OCI-LY7 (cell line): ENCODE measurements at regions not wholly inside any gene's neighbourhood (a gene's known extent, or its start where the extent isn't known, plus 50 kb on each side); places are given as distances from the start of the nearest gene placed in this dataset.

Experiments used
- BruUV-seq: library from RNA; stranded (reverse); fragments of 400-500 nt; replicated peaks from 2 replicates; lab custom pipeline; 2021; lab: Mats Ljungman, UMichigan
- CTCF ChIA-PET: fragments of 300-600 bp; sonication (Branson Sonifier 250); formaldehyde crosslinking; loops from one replicate; lab custom pipeline; 2022; ENCODE audit warnings: antibody characterized with exemption; ENCODE audit not compliant: unreplicated experiment; lab: Charles Lee
- POLR2A ChIA-PET: fragments of 300-600 bp; sonication (Branson Sonifier 250); formaldehyde crosslinking; loops from one replicate; lab custom pipeline; 2022; ENCODE audit warnings: antibody characterized with exemption; lab: Charles Lee
- DNase-seq: peaks from one replicate; pipeline ENCODE4 v3.0.0-alpha.2; 2015; ENCODE audit warnings: low spot score
- H2AFZ ChIP-seq: fragments of 200-600 bp; sonication (generic), shearing (Covaris generic); 2 replicates; pipeline ENCODE4 v1.6.1; 2014; ENCODE audit warnings: mild to moderate bottlenecking, antibody characterized with exemption, low read length, moderate library complexity
- H3K27ac ChIP-seq: fragments of 200-600 bp; sonication (generic); 2 replicates; pipeline ENCODE4 v1.5.1; 2014; ENCODE audit warnings: mixed run types, low read depth, mild to moderate bottlenecking, moderate library complexity, low read length, inconsistent platforms; ENCODE audit not compliant: poor library complexity, severe bottlenecking
- H3K36me3 ChIP-seq: fragments of 200-600 bp; sonication (generic); 2 replicates; pipeline ENCODE4 v1.6.1; 2014; ENCODE audit warnings: mild to moderate bottlenecking, antibody characterized with exemption, low read length, moderate library complexity, mixed read lengths; ENCODE audit not compliant: insufficient read depth
- H3K4me1 ChIP-seq: fragments of 200-600 bp; sonication (generic); 2 replicates; pipeline ENCODE4 v1.5.1; 2014; ENCODE audit warnings: mild to moderate bottlenecking, low read length; ENCODE audit not compliant: insufficient read depth, poor library complexity, severe bottlenecking
- H3K4me2 ChIP-seq: fragments of 200-600 bp; sonication (generic); 2 replicates; pipeline ENCODE4 v1.6.1; 2014; ENCODE audit warnings: mild to moderate bottlenecking, low read length
- H3K4me3 ChIP-seq: fragments of 200-600 bp; sonication (generic); 2 replicates; pipeline ENCODE4 v1.5.1; 2014; ENCODE audit warnings: mild to moderate bottlenecking, low read depth, low read length; ENCODE audit not compliant: poor library complexity, severe bottlenecking
- H3K79me2 ChIP-seq: fragments of 200-600 bp; sonication (generic); 2 replicates; pipeline ENCODE4 v1.6.1; 2016; ENCODE audit warnings: low read depth, mild to moderate bottlenecking, low read length, moderate library complexity, mixed read lengths; ENCODE audit not compliant: insufficient read depth
- H3K9me2 ChIP-seq: fragments of 200-600 bp; sonication (generic); 2 replicates; pipeline ENCODE4 v1.6.1; 2016; ENCODE audit warnings: mild to moderate bottlenecking, low read length, mixed read lengths; ENCODE audit not compliant: insufficient read depth
- H3K9me3 ChIP-seq: fragments of 200-600 bp; sonication (generic); 2 replicates; pipeline ENCODE4 v1.6.1; 2014; ENCODE audit warnings: mild to moderate bottlenecking, mixed run types, low read length, mixed read lengths
- H4K20me1 ChIP-seq: fragments of 200-600 bp; sonication (generic); 2 replicates; pipeline ENCODE4 v1.6.1; 2014; ENCODE audit warnings: mild to moderate bottlenecking, antibody characterized with exemption, low read length, moderate library complexity, mixed read lengths; ENCODE audit not compliant: insufficient read depth
- CTCF ChIP-seq: fragments of 200-600 bp; sonication (generic); conservative IDR thresholded peaks from 2 replicates; pipeline ENCODE4 v1.5.1; 2014; ENCODE audit warnings: mild to moderate bottlenecking, antibody characterized with exemption, low read length, moderate library complexity, mixed read lengths
- EZH2phosphoT487 ChIP-seq: fragments of 200-600 bp; sonication (generic); IDR thresholded peaks from 2 replicates; pipeline ENCODE4 v1.6.1; 2018; ENCODE audit warnings: low read depth, borderline replicate concordance, mild to moderate bottlenecking, mixed run types, antibody characterized with exemption, low read length, moderate library complexity, mixed read lengths
- intact Hi-C: fragments of 100-400 bp; cut with micrococcal nuclease; formaldehyde crosslinking; loops from one replicate; pipeline ENCODE4 v1.10.0; 2022; ENCODE audit not compliant: unreplicated experiment

- POLR2A ChIA-PET, result interaction anchor here (0.6 kb wide), 1 partner anchor 1589 kb away, joined by 3 read pairs; no protein-coding TSS in a partner anchor
- H3K4me2 ChIP-seq, result no peak overlapping the region
- no peaks in the 10 kb centered on the region for H3K36me3 ChIP-seq
- no TSS peak for BruUV-seq
- no peaks in the 10 kb centered on the region for H3K9me2 ChIP-seq
- no peaks in the 10 kb centered on the region for H3K4me1 ChIP-seq
- H2AFZ ChIP-seq, result no peak overlapping the region
- H3K79me2 ChIP-seq, result no peaks in the 10 kb centered on the region
- TF ChIP-seq EZH2phosphoT487 (no peak), CTCF (no peak)
- DNase-seq, result no peak
- H3K27ac ChIP-seq, result no peak overlapping the region
- no peak overlapping the region for H3K4me3 ChIP-seq
- intact Hi-C loops, result no loop called here
- CTCF ChIA-PET, result no interaction called here
- no peaks in the 10 kb centered on the region for H3K9me3 ChIP-seq
- H4K20me1 ChIP-seq, result no peaks in the 10 kb centered on the region
Measured at GRCh38 chr6:84358581-84358980, 131.1 kb upstream of the CEP162 start.

- no peak overlapping the region for H3K4me3 ChIP-seq
- POLR2A ChIA-PET, result no interaction called here
- H3K36me3 ChIP-seq, result no peaks in the 10 kb centered on the region
- BruUV-seq, result no TSS peak
- DNase-seq, result no peak
- H4K20me1 ChIP-seq, result no peaks in the 10 kb centered on the region
- H2AFZ ChIP-seq, result no peak overlapping the region
- H3K9me3 ChIP-seq, result no peaks in the 10 kb centered on the region
- TF ChIP-seq CTCF (no peak), EZH2phosphoT487 (no peak)
- H3K4me2 ChIP-seq, result no peak overlapping the region
- CTCF ChIA-PET, result no interaction called here
- no peaks in the 10 kb centered on the region for H3K9me2 ChIP-seq
- H3K27ac ChIP-seq, result no peak overlapping the region
- H3K4me1 ChIP-seq, result no peaks in the 10 kb centered on the region
- intact Hi-C loops, result no loop called here
- no peaks in the 10 kb centered on the region for H3K79me2 ChIP-seq
Measured at GRCh38 chr6:84357631-84358030, 130.2 kb upstream of the CEP162 start.

GRCh38 chr6:84356907-84357306 lies 129.5 kb upstream of the CEP162 start:
- intact Hi-C loops, result no loop called here
- no peaks in the 10 kb centered on the region for H3K4me1 ChIP-seq
- no peaks in the 10 kb centered on the region for H3K9me2 ChIP-seq
- no peak for DNase-seq
- ChIA-PET CTCF (no interaction called here), POLR2A (no interaction called here)
- no peak overlapping the region for H3K4me2 ChIP-seq
- H3K4me3 ChIP-seq, result no peak overlapping the region
- no peaks in the 10 kb centered on the region for H3K9me3 ChIP-seq
- no TSS peak for BruUV-seq
- H2AFZ ChIP-seq, result no peak overlapping the region
- no peaks in the 10 kb centered on the region for H4K20me1 ChIP-seq
- H3K79me2 ChIP-seq, result no peaks in the 10 kb centered on the region
- H3K36me3 ChIP-seq, result no peaks in the 10 kb centered on the region
- H3K27ac ChIP-seq, result no peak overlapping the region
- TF ChIP-seq EZH2phosphoT487 (no peak), CTCF (no peak)
